Calu3 (cell line): ENCODE measurements at regions not wholly inside any gene's neighbourhood (a gene's known extent, or its start where the extent isn't known, plus 50 kb on each side); places are given as distances from the start of the nearest gene placed in this dataset.

ENCODE experiments used
- BruUV-seq: library from RNA; stranded (reverse); fragments of 400-500 nt; replicated peaks from 2 replicates; lab custom pipeline; 2021; lab: Mats Ljungman, UMichigan
- CTCF ChIA-PET: fragments of 300-600 bp; sonication (Branson Sonifier 250); formaldehyde crosslinking; loops from one replicate; lab custom pipeline; 2022; ENCODE audit warnings: antibody characterized with exemption; lab: Charles Lee
- DNase-seq: peaks from one replicate; pipeline ENCODE4 v3.0.0; 2022
- H3K27ac Mint-ChIP-seq: one replicate; pipeline ENCODE4 v1.8.0; 2022; ENCODE audit warnings: mixed read lengths; ENCODE audit not compliant: unreplicated experiment
- H3K27me3 Mint-ChIP-seq: one replicate; pipeline ENCODE4 v1.8.0; 2022; ENCODE audit warnings: mixed read lengths; ENCODE audit not compliant: unreplicated experiment
- H3K36me3 Mint-ChIP-seq: one replicate; pipeline ENCODE4 v1.8.0; 2022; ENCODE audit warnings: mild to moderate bottlenecking, moderate library complexity, mixed read lengths; ENCODE audit not compliant: insufficient read depth, unreplicated experiment
- H3K4me1 Mint-ChIP-seq: one replicate; pipeline ENCODE4 v1.8.0; 2022; ENCODE audit warnings: mild to moderate bottlenecking, low read depth, mixed read lengths; ENCODE audit not compliant: unreplicated experiment
- H3K4me3 Mint-ChIP-seq: one replicate; pipeline ENCODE4 v1.8.0; 2022; ENCODE audit warnings: mild to moderate bottlenecking, low read depth, moderate library complexity, mixed read lengths; ENCODE audit not compliant: unreplicated experiment
- H3K9me3 Mint-ChIP-seq: one replicate; pipeline ENCODE4 v1.8.0; 2022; ENCODE audit warnings: low read depth, mixed read lengths; ENCODE audit not compliant: unreplicated experiment
- CTCF ChIP-seq: fragments of 200-600 bp; IDR thresholded peaks from one replicate; pipeline ENCODE4 v1.8.0; 2022; ENCODE audit warnings: antibody characterized with exemption; ENCODE audit not compliant: unreplicated experiment
- intact Hi-C: fragments of 100-400 bp; cut with micrococcal nuclease; formaldehyde crosslinking; loops from one replicate; pipeline ENCODE4 v1.10.0; 2022; ENCODE audit not compliant: unreplicated experiment

- H3K9me3 Mint-ChIP-seq, result no peaks in the 10 kb centered on the region
- H3K27me3 Mint-ChIP-seq, result no peaks in the 10 kb centered on the region
- intact Hi-C loops, result loop anchor here (1.0 to 5.0 kb wide), 2 partner anchors 89 to 216 kb away; no protein-coding TSS in a partner anchor
- peak overlapping the region; percentile 77 for H3K27ac Mint-ChIP-seq
- DNase-seq, result no peak
- H3K4me1 Mint-ChIP-seq, result peaks cover 29% of the 10 kb centered on the region
- peaks cover 9% of the 10 kb centered on the region for H3K36me3 Mint-ChIP-seq
- BruUV-seq, result no TSS peak
- CTCF ChIA-PET, result interaction anchor here (1.2 to 2.6 kb wide), 2 partner anchors 14 to 18 kb away, joined by 3 to 6 read pairs; no protein-coding TSS in a partner anchor
- no peak overlapping the region for H3K4me3 Mint-ChIP-seq
- no peak for TF ChIP-seq CTCF
Observed at GRCh38 chr6:11432713-11433450, 104.7 kb upstream of the TMEM170B start.

- intact Hi-C loops, result loop anchor here (1.0 to 5.0 kb wide), 2 partner anchors 88 to 215 kb away; no protein-coding TSS in a partner anchor
- no TSS peak for BruUV-seq
- peaks cover 9% of the 10 kb centered on the region for H3K36me3 Mint-ChIP-seq
- no peaks in the 10 kb centered on the region for H3K27me3 Mint-ChIP-seq
- H3K4me1 Mint-ChIP-seq, result peaks cover 36% of the 10 kb centered on the region
- H3K9me3 Mint-ChIP-seq, result no peaks in the 10 kb centered on the region
- no peak overlapping the region for H3K4me3 Mint-ChIP-seq
- no peak for DNase-seq
- CTCF ChIA-PET, result no interaction called here
- H3K27ac Mint-ChIP-seq, result no peak overlapping the region
- TF ChIP-seq CTCF, result no peak
Observed at GRCh38 chr6:11432091-11432490, 105.5 kb upstream of the TMEM170B start.

DNA sequence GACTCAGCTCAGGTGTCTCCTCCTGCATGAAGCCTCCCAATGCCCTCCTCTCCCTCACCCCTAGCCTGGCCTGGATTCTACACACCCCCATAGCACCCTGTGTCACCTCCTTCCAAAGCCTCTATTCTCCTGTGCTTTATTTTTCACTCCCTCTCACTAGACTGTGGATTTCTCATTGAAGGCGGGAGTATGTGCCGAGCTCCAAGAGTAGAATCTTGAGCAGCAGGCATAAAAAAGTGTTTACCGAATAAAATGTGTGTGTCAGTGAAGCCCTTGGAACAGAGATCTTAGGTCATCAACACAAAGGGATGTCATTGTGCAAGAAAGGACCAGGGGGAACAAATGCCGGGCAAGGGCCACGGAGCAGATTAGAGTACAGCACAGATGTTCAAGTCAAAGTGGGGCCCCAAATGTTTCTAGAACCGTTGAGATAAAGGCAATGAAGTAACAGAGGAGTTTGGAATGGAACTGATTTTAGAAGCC is 106.1 kb upstream of the TMEM170B start:
- intact Hi-C loops, result loop anchor here (5.0 kb wide), 1 partner anchor 214 kb away; no protein-coding TSS in a partner anchor
- Mint-ChIP-seq H3K36me3 (peaks cover 9% of the 10 kb centered on the region), H3K4me3 (no peak overlapping the region), H3K9me3 (no peaks in the 10 kb centered on the region), H3K27me3 (no peaks in the 10 kb centered on the region), H3K4me1 (peaks cover 39% of the 10 kb centered on the region), H3K27ac (no peak overlapping the region)
- no peak for DNase-seq
- CTCF ChIA-PET, result no interaction called here
- TF ChIP-seq CTCF, result no peak
- BruUV-seq, result no TSS peak

GRCh38 chr6:11430036-11430435 is 107.5 kb upstream of the TMEM170B start:
- intact Hi-C loops, result loop anchor here (5.0 kb wide), 1 partner anchor 213 kb away; no protein-coding TSS in a partner anchor
- no peak for TF ChIP-seq CTCF
- DNase-seq, result no peak
- H3K4me1 Mint-ChIP-seq, result peaks cover 39% of the 10 kb centered on the region
- no TSS peak for BruUV-seq
- H3K36me3 Mint-ChIP-seq, result peaks cover 9% of the 10 kb centered on the region
- H3K9me3 Mint-ChIP-seq, result no peaks in the 10 kb centered on the region
- H3K27me3 Mint-ChIP-seq, result no peaks in the 10 kb centered on the region
- no peak overlapping the region for H3K27ac Mint-ChIP-seq
- no peak overlapping the region for H3K4me3 Mint-ChIP-seq
- CTCF ChIA-PET, result no interaction called here
